Natural killer cell (primary cell): ENCODE measurements at regions not wholly inside any gene's neighbourhood (a gene's known extent, or its start where the extent isn't known, plus 50 kb on each side); places are given as distances from the start of the nearest gene placed in this dataset.

Experiments
- ATAC-seq, 3 donors: fragments of 150-1000 bp in 2 of 3; fragments of 200-7000 bp in 1 of 3; cut with Tn5 transposase; 1 replicate in 1 of 3; 2 replicates in 2 of 3; pipeline ENCODE4 v1.10.0; 2021; ENCODE audit warnings: mild to moderate bottlenecking in 2 of 3, moderate library complexity in 2 of 3
- DNase-seq, 2 donors: peaks; one replicate each; pipeline versions ENCODE4 v3.0.0 to v3.0.0-alpha.2; 2013 to 2021; ENCODE audit warnings: mixed read lengths in 1 of 2
- H3K27ac ChIP-seq: one replicate; pipeline ENCODE4 v1.5.1; 2013; ENCODE audit warnings: mild to moderate bottlenecking, low read length
- H3K27me3 ChIP-seq: one replicate; pipeline ENCODE4 v1.6.1; 2013; ENCODE audit warnings: low read length; ENCODE audit not compliant: control insufficient read depth, insufficient read depth
- H3K36me3 ChIP-seq: one replicate; pipeline ENCODE4 v1.6.1; 2013; ENCODE audit warnings: low read length; ENCODE audit not compliant: control insufficient read depth, insufficient read depth
- H3K4me1 ChIP-seq: one replicate; pipeline ENCODE4 v1.6.1; 2013; ENCODE audit warnings: low read length; ENCODE audit not compliant: control insufficient read depth, insufficient read depth
- H3K4me3 ChIP-seq: one replicate; pipeline ENCODE4 v1.5.1; 2013; ENCODE audit warnings: low read length
- H3K9me3 ChIP-seq: one replicate; pipeline ENCODE4 v1.6.1; 2013; ENCODE audit warnings: low read length; ENCODE audit not compliant: control insufficient read depth, insufficient read depth
- H3K27ac Mint-ChIP-seq, 2 donors: one replicate each; pipeline ENCODE4 v1.8.0; 2022; ENCODE audit warnings: mild to moderate bottlenecking in 2 of 2, mixed read lengths in 2 of 2, moderate library complexity in 1 of 2
- H3K27me3 Mint-ChIP-seq, 2 donors: one replicate each; pipeline ENCODE4 v1.8.0; 2022; ENCODE audit warnings: low read depth in 2 of 2, mixed read lengths in 2 of 2
- H3K36me3 Mint-ChIP-seq: one replicate; pipeline ENCODE4 v1.8.0; 2022; ENCODE audit warnings: mixed read lengths
- H3K4me1 Mint-ChIP-seq, 2 donors: one replicate each; pipeline ENCODE4 v1.8.0; 2022; ENCODE audit warnings: mixed read lengths in 2 of 2
- H3K4me3 Mint-ChIP-seq: one replicate; pipeline ENCODE4 v1.8.0; 2022; ENCODE audit warnings: mild to moderate bottlenecking, moderate library complexity, mixed read lengths
- H3K9me3 Mint-ChIP-seq, 2 donors: one replicate each; pipeline ENCODE4 v1.8.0; 2022; ENCODE audit warnings: mixed read lengths in 2 of 2
- WGBS: methylation state at CpG from one replicate; pipeline ENCODE4 v1.1.7; 2013; ENCODE audit warnings: missing lambda C conversion rate; ENCODE audit not compliant: insufficient coverage; 5-methylcytosine and 5-hydroxymethylcytosine counted together
- intact Hi-C: fragments of 100-400 bp; cut with micrococcal nuclease; formaldehyde crosslinking; loops from one replicate; pipeline ENCODE4 v1.14.2; 2022
- TF ChIP-seq, protein P1 (sequence below): fragments of 200-600 bp; IDR thresholded peaks from one replicate; pipeline ENCODE4 v1.8.0; 2022; ENCODE audit warnings: antibody characterized with exemption

DNA sequence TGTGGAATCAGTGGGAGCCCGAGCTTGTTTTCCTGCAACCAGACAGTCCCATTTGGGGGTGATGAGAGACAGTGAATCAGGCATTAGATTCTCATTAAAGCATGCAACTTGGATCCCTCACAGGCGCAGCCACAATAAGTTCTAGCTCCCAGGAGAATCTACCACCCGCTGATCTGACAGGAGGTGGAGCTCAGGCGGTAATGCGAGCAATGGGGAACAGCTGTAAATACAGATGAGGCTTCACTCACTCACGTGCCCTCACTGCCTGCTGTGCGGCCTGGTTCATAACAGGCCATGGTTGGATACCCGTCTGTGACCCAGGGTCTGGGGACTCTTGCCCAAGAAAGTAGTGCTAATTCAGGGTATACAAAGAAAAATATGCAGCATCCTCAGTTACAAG, 144.8 kb upstream of the RGPD4 start:
- no peaks in the 10 kb centered on the region for H3K27me3 ChIP-seq
- intact Hi-C loops, result no loop called here
- Mint-ChIP-seq H3K36me3 (no peaks in the 10 kb centered on the region), H3K27me3 (peaks cover 0 to 2% of the 10 kb centered on the region in 2 donors), H3K27ac (no peak overlapping the region), H3K4me3 (no peak overlapping the region), H3K9me3 (peaks cover 3 to 8% of the 10 kb centered on the region in 2 donors), H3K4me1 (no peaks in the 10 kb centered on the region)
- no peak for ATAC-seq
- no peaks in the 10 kb centered on the region for H3K9me3 ChIP-seq
- DNase-seq, result no peak
- no peak overlapping the region for H3K4me3 ChIP-seq
- TF ChIP-seq, protein P1, sequence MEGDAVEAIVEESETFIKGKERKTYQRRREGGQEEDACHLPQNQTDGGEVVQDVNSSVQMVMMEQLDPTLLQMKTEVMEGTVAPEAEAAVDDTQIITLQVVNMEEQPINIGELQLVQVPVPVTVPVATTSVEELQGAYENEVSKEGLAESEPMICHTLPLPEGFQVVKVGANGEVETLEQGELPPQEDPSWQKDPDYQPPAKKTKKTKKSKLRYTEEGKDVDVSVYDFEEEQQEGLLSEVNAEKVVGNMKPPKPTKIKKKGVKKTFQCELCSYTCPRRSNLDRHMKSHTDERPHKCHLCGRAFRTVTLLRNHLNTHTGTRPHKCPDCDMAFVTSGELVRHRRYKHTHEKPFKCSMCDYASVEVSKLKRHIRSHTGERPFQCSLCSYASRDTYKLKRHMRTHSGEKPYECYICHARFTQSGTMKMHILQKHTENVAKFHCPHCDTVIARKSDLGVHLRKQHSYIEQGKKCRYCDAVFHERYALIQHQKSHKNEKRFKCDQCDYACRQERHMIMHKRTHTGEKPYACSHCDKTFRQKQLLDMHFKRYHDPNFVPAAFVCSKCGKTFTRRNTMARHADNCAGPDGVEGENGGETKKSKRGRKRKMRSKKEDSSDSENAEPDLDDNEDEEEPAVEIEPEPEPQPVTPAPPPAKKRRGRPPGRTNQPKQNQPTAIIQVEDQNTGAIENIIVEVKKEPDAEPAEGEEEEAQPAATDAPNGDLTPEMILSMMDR, result no peak
- no peak overlapping the region for H3K27ac ChIP-seq
- 91% methylated on average over 8 of the region's 8 CpGs for WGBS
- H3K4me1 ChIP-seq, result no peaks in the 10 kb centered on the region
- no peaks in the 10 kb centered on the region for H3K36me3 ChIP-seq

GRCh38 chr2:107684421-107684820, 142.3 kb upstream of the RGPD4 start:
- Histone ChIP-seq H3K4me3 (no peak overlapping the region), H3K9me3 (no peaks in the 10 kb centered on the region), H3K27ac (no peak overlapping the region), H3K4me1 (no peaks in the 10 kb centered on the region), H3K27me3 (no peaks in the 10 kb centered on the region), H3K36me3 (no peaks in the 10 kb centered on the region)
- DNase-seq, result no peak
- Mint-ChIP-seq H3K4me1 (no peaks in the 10 kb centered on the region), H3K27me3 (no peaks in the 10 kb centered on the region), H3K36me3 (no peaks in the 10 kb centered on the region), H3K27ac (no peak overlapping the region), H3K4me3 (no peak overlapping the region), H3K9me3 (peaks cover 2% of the 10 kb centered on the region in 2 donors)
- TF ChIP-seq, protein P1, result no peak
- ATAC-seq, result no peak
- 91% methylated on average over 4 of the region's 4 CpGs for WGBS
- intact Hi-C loops, result no loop called here

DNA sequence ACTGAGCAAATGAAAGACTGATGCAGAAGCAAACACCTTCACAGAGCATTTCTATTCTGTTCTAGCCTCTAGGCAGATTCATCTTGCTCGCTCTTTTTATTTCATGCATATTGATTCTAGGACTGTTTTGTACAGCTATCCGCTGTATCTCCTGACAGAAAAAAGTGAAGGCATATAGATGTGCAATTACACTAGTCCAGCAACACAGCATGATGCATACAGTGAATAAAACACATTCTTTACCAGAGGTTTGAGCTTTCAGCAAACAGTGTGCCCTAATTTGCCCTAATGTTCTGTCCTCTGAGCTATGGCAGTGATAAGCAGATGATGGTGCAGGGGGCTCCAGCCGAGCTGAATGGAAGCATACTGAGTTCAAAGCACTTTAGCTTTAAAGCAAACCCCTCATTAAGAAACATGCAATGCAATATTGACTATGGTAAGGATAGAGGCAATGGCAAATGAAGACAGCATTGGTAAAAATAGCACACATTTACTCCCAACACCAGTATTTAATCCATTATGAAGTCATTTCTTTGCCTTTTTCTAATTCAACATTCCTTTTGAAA, 141.2 kb upstream of the RGPD4 start:
- ATAC-seq, result no peak

More for the DNA sequence above, 141.2 kb upstream of the RGPD4 start:
- H3K27ac ChIP-seq, result no peak overlapping the region
- no peaks in the 10 kb centered on the region for H3K9me3 ChIP-seq
- no peaks in the 10 kb centered on the region for H3K27me3 ChIP-seq
- H3K4me1 Mint-ChIP-seq, result no peaks in the 10 kb centered on the region
- no peak overlapping the region for H3K27ac Mint-ChIP-seq
- H3K4me3 ChIP-seq, result no peak overlapping the region
- intact Hi-C loops, result no loop called here
- no peak overlapping the region for H3K4me3 Mint-ChIP-seq
- TF ChIP-seq, protein P1, result no peak
- H3K9me3 Mint-ChIP-seq, result peaks cover 2 to 3% of the 10 kb centered on the region in 2 donors
- no peaks in the 10 kb centered on the region for H3K27me3 Mint-ChIP-seq
- H3K36me3 Mint-ChIP-seq, result no peaks in the 10 kb centered on the region
- no peak for DNase-seq
- WGBS, result 95% methylated on average over 3 of the region's 3 CpGs
- H3K36me3 ChIP-seq, result no peaks in the 10 kb centered on the region
- no peaks in the 10 kb centered on the region for H3K4me1 ChIP-seq
